Neural progenitor cell (in vitro differentiated cells): ENCODE measurements at regions not wholly inside any gene's neighbourhood (a gene's known extent, or its start where the extent isn't known, plus 50 kb on each side); places are given as distances from the start of the nearest gene placed in this dataset.

Experiments
- DNase-seq: peaks from one replicate; pipeline ENCODE4 v3.0.0-alpha.2; 2016; ENCODE audit warnings: low spot score
- H2AFZ ChIP-seq: fragments of 200-600 bp; sonication (generic); replicated peaks from 2 replicates; pipeline ENCODE4 v1.6.1; 2016; ENCODE audit warnings: antibody characterized with exemption
- H3F3A ChIP-seq: fragments of 200-600 bp; sonication (generic); 2 replicates; pipeline ENCODE4 v1.6.1; 2016; ENCODE audit warnings: antibody characterized with exemption, low read depth
- H3K27ac ChIP-seq: fragments of 200-600 bp; sonication (generic); 2 replicates; pipeline ENCODE4 v1.5.1; 2016; ENCODE audit warnings: mild to moderate bottlenecking
- H3K27me3 ChIP-seq: fragments of 200-600 bp; sonication (generic); 2 replicates; pipeline ENCODE4 v1.6.1; 2016; ENCODE audit warnings: mild to moderate bottlenecking, moderate library complexity
- H3K36me3 ChIP-seq: fragments of 200-600 bp; sonication (generic); 2 replicates; pipeline ENCODE4 v1.5.1; 2016
- H3K4me1 ChIP-seq: fragments of 200-600 bp; sonication (generic); 2 replicates; pipeline ENCODE4 v1.6.1; 2016; ENCODE audit warnings: mixed run types
- H3K4me2 ChIP-seq: fragments of 200-600 bp; sonication (generic); 2 replicates; pipeline ENCODE4 v1.6.1; 2016
- H3K4me3 ChIP-seq: fragments of 200-600 bp; sonication (generic); 2 replicates; pipeline ENCODE4 v1.5.1; 2016
- H3K79me2 ChIP-seq: fragments of 200-600 bp; sonication (generic); 2 replicates; pipeline ENCODE4 v1.6.1; 2016; ENCODE audit warnings: low read depth
- H3K9ac ChIP-seq: fragments of 200-600 bp; sonication (generic); 2 replicates; pipeline ENCODE4 v1.6.1; 2016
- H3K9me3 ChIP-seq: fragments of 200-600 bp; sonication (generic); 2 replicates; pipeline ENCODE4 v1.5.1; 2016; ENCODE audit warnings: low read depth
- H4K20me1 ChIP-seq: fragments of 200-600 bp; sonication (generic); 2 replicates; pipeline ENCODE4 v1.6.1; 2016; ENCODE audit warnings: low read depth
- H3K27ac Mint-ChIP-seq: 3 replicates; pipeline ENCODE4 v1.8.0; 2021; ENCODE audit warnings: mixed read lengths
- H3K27me3 Mint-ChIP-seq: 2 replicates; pipeline ENCODE4 v1.8.0; 2022; ENCODE audit warnings: low read depth, mild to moderate bottlenecking, inconsistent platforms, moderate library complexity, mixed read lengths; ENCODE audit not compliant: insufficient read depth
- H3K36me3 Mint-ChIP-seq: 3 replicates; pipeline ENCODE4 v1.8.0; 2021; ENCODE audit warnings: mixed read lengths
- H3K4me1 Mint-ChIP-seq: 3 replicates; pipeline ENCODE4 v1.8.0; 2021; ENCODE audit warnings: mixed read lengths
- H3K4me3 Mint-ChIP-seq: 3 replicates; pipeline ENCODE4 v1.8.0; 2021; ENCODE audit warnings: mild to moderate bottlenecking, moderate library complexity, mixed read lengths
- H3K9me3 Mint-ChIP-seq: 3 replicates; pipeline ENCODE4 v1.8.0; 2020; ENCODE audit warnings: mixed read lengths
- EZH2 ChIP-seq: fragments of 200-600 bp; sonication (generic); IDR thresholded peaks from 2 replicates; pipeline ENCODE4 v1.6.1; 2017; ENCODE audit warnings: antibody characterized with exemption, mild to moderate bottlenecking, moderate library complexity
- EZH2phosphoT487 ChIP-seq: fragments of 200-600 bp; sonication (generic); IDR thresholded peaks from 2 replicates; pipeline ENCODE4 v1.6.1; 2017; ENCODE audit warnings: antibody characterized with exemption
- TF ChIP-seq, protein P1 (sequence below): fragments of 200-600 bp; sonication (generic); IDR thresholded peaks from 2 replicates; pipeline ENCODE4 v1.5.1; 2017; ENCODE audit warnings: antibody characterized with exemption, mild to moderate bottlenecking

DNA sequence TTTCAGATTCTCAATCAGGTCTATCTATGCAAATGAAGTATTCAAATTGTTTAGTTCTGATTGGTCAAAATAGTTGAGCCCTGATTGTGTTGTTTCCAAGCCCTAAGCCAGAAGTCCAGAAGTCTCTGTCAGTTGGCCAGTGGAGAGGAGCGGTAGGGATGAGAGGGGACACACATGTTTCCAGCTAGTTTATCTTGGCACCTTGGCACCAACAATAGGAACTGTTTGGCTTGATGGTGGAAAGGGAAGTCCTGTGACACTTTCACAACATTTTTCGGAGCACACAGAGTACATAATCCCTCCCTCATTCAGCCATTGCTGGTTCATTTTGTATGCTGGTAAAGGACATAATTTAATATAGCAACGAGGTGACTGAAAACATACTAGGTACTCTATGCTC is 1661.6 kb downstream of the SUCLG1 start:
- TF ChIP-seq EZH2phosphoT487 (no peak), EZH2 (no peak)
- TF ChIP-seq, protein P1, sequence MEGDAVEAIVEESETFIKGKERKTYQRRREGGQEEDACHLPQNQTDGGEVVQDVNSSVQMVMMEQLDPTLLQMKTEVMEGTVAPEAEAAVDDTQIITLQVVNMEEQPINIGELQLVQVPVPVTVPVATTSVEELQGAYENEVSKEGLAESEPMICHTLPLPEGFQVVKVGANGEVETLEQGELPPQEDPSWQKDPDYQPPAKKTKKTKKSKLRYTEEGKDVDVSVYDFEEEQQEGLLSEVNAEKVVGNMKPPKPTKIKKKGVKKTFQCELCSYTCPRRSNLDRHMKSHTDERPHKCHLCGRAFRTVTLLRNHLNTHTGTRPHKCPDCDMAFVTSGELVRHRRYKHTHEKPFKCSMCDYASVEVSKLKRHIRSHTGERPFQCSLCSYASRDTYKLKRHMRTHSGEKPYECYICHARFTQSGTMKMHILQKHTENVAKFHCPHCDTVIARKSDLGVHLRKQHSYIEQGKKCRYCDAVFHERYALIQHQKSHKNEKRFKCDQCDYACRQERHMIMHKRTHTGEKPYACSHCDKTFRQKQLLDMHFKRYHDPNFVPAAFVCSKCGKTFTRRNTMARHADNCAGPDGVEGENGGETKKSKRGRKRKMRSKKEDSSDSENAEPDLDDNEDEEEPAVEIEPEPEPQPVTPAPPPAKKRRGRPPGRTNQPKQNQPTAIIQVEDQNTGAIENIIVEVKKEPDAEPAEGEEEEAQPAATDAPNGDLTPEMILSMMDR = no peak
- H3K36me3 Mint-ChIP-seq = no peaks in the 10 kb centered on the region
- no peaks in the 10 kb centered on the region for H3K27me3 Mint-ChIP-seq
- no peak overlapping the region for H3K4me3 ChIP-seq
- no peaks in the 10 kb centered on the region for H3K27me3 ChIP-seq
- H3K4me1 ChIP-seq = no peaks in the 10 kb centered on the region
- H2AFZ ChIP-seq = no peak overlapping the region
- no peak for DNase-seq
- no peaks in the 10 kb centered on the region for H3K36me3 ChIP-seq
- no peak overlapping the region for H3K27ac Mint-ChIP-seq
- H4K20me1 ChIP-seq = no peaks in the 10 kb centered on the region
- no peak overlapping the region for H3K4me3 Mint-ChIP-seq
- H3K9ac ChIP-seq = no peak overlapping the region
- no peaks in the 10 kb centered on the region for H3K9me3 Mint-ChIP-seq
- H3K4me2 ChIP-seq = no peak overlapping the region
- H3K4me1 Mint-ChIP-seq = no peaks in the 10 kb centered on the region
- H3K79me2 ChIP-seq = no peaks in the 10 kb centered on the region
- H3K27ac ChIP-seq = no peak overlapping the region
- H3K9me3 ChIP-seq = no peaks in the 10 kb centered on the region
- H3F3A ChIP-seq = no peaks in the 10 kb centered on the region

DNA sequence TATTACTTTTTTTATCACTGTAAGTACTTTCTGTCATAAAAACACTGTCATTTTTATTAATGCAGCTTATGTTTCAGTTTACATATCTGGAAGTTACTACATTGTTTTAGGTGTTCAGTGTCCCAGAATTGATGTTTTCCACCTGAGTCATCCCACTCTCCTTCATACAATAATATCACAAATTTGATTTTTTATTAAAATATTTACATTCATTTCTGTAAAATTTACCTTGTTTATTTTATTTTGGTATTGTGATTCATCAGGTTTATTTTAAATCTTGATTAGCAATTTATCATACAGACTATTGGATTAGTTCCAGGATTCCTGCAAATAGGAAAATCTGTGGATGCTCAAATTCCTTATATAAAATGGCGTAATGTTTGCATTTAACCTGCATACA is 1662.9 kb downstream of the SUCLG1 start:
- Histone ChIP-seq H2AFZ (no peak overlapping the region), H3K4me2 (no peak overlapping the region), H3F3A (no peaks in the 10 kb centered on the region), H3K4me3 (no peak overlapping the region), H3K27ac (no peak overlapping the region), H3K27me3 (no peaks in the 10 kb centered on the region), H3K36me3 (no peaks in the 10 kb centered on the region), H4K20me1 (no peaks in the 10 kb centered on the region), H3K9ac (no peak overlapping the region), H3K79me2 (no peaks in the 10 kb centered on the region), H3K9me3 (no peaks in the 10 kb centered on the region), H3K4me1 (no peaks in the 10 kb centered on the region)
- Mint-ChIP-seq H3K4me1 (peaks cover 2% of the 10 kb centered on the region), H3K27me3 (no peaks in the 10 kb centered on the region), H3K4me3 (no peak overlapping the region), H3K36me3 (no peaks in the 10 kb centered on the region), H3K27ac (no peak overlapping the region), H3K9me3 (no peaks in the 10 kb centered on the region)
- no peak for DNase-seq
- TF ChIP-seq EZH2 (no peak), EZH2phosphoT487 (no peak)
- TF ChIP-seq, protein P1 = no peak

DNA sequence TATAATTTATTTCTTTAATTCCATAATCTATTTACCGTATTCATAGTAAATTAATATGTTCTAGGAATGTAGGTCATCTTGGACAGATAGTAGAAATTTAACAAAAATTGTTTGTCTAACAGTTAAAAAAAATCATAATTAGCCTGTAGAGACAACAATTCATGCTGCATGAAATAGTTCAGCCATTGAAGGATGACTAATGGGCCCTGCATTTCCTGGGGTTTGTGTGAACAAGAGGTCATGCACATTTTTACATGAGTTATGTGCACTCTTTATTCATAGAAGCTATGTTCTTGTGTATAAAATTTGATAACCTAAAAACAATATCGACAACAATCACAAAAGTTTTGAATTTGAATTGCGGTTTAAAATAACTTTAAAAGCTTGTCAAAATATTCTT is 1663.6 kb downstream of the SUCLG1 start:
- Mint-ChIP-seq H3K27ac (no peak overlapping the region), H3K27me3 (no peaks in the 10 kb centered on the region), H3K9me3 (no peaks in the 10 kb centered on the region), H3K4me1 (peaks cover 7% of the 10 kb centered on the region), H3K36me3 (no peaks in the 10 kb centered on the region), H3K4me3 (no peak overlapping the region)
- H3K9ac ChIP-seq = no peak overlapping the region
- H3K4me2 ChIP-seq = no peak overlapping the region
- no peak overlapping the region for H3K4me3 ChIP-seq
- H3K36me3 ChIP-seq = no peaks in the 10 kb centered on the region
- no peaks in the 10 kb centered on the region for H3F3A ChIP-seq
- H2AFZ ChIP-seq = no peak overlapping the region
- H3K4me1 ChIP-seq = no peaks in the 10 kb centered on the region
- no peaks in the 10 kb centered on the region for H3K27me3 ChIP-seq
- no peaks in the 10 kb centered on the region for H3K9me3 ChIP-seq
- DNase-seq = no peak
- no peaks in the 10 kb centered on the region for H4K20me1 ChIP-seq
- H3K27ac ChIP-seq = no peak overlapping the region
- H3K79me2 ChIP-seq = no peaks in the 10 kb centered on the region
- TF ChIP-seq, protein P1 = no peak
- no peak for TF ChIP-seq EZH2phosphoT487
- TF ChIP-seq EZH2 = no peak
